ENCODE measurements at regions not wholly inside any gene's neighbourhood (a gene's known extent, or its start where the extent isn't known, plus 50 kb on each side); places are given as distances from the start of the nearest gene placed in this dataset.

DNA sequence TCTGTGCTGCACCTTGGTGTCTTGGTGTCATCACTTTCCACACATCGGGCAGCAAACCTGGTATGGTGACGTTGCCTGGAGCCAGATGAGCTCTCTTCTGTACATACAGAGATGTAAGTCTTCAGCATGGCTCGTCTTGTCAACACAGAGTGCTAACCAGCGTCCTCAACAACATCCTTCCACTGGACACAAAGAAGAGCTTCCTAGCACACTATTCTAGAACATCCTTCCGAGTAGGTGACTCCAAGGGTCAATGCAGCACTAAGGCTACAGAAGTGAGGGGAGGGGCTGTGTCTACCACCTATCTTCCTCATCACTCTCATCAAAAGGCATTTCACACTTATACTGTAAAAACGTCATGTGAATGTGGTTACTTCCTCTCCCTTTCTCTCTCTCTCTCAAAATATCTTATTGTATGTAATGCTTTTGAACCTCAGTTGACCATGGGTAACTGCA lies 108.1 kb upstream of the SLC1A4 start:
- Histone ChIP-seq H3K9me2 (no peaks in the 10 kb centered on the region), H3K4me2 (no peak overlapping the region), H3K4me1 (ENCODE audit: control insufficient read depth in 1 of 2, insufficient read depth in 2 of 2, low read depth in 1 of 2, low read length in 1 of 2) (peaks cover 6 to 13% of the 10 kb centered on the region in 2 experiments; a peak in 2 of 4 replicates), H4K20me1 (ENCODE audit: insufficient read depth) (no peaks in the 10 kb centered on the region), H3K79me2 (ENCODE audit: insufficient read depth) (no peaks in the 10 kb centered on the region), H3F3A (replicated peaks; ENCODE audit: insufficient read depth) (peaks cover 6% of the 10 kb centered on the region), H3K36me3 (replicated peaks in 1 of 2; ENCODE audit: control insufficient read depth in 1 of 2, insufficient read depth in 2 of 2, low read length in 1 of 2) (no peaks in the 10 kb centered on the region), H2AFZ (ENCODE audit: low read depth) (no peak overlapping the region), H3K4me3 (ENCODE audit: low read depth in 2 of 2, low read length in 1 of 2) (no peak overlapping the region), H3K27ac (ENCODE audit: low read depth in 2 of 2, low read length in 1 of 2) (no peak overlapping the region), H3K27me3 (ENCODE audit: insufficient read depth) (no peaks in the 10 kb centered on the region), H3K9me3 (no peaks in the 10 kb centered on the region), H3K9ac (no peak overlapping the region)
- WGBS (ENCODE audit: low lambda C conversion rate): 71% methylated on average over 6 of the region's 6 CpGs
- ChIA-PET CTCF (interaction anchor here (0.6 to 2.3 kb wide), 4 partner anchors 8 to 358 kb away, joined by 3 to 6 read pairs (median 4); no protein-coding TSS in a partner anchor), POLR2A (no interaction called here)
- TF ChIP-seq GATA2 (CRISPR knock-in tag; IDR thresholded peaks at IDR 0.05): no peak
- no peak for TF ChIP-seq EP300 (IDR thresholded peaks at IDR 0.05; ENCODE audit: borderline replicate concordance in 1 of 2, low read depth in 1 of 2, low read length in 1 of 2)
- no peak for TF ChIP-seq TAF1 (IDR thresholded peaks at IDR 0.05; ENCODE audit: borderline replicate concordance, low read depth, low read length)
- TF ChIP-seq RAD21 (IDR thresholded peaks at IDR 0.05; ENCODE audit: low read length): no peak
- no peak for TF ChIP-seq RCOR1 (IDR thresholded peaks at IDR 0.05; ENCODE audit: low read length)
- TF ChIP-seq TCF12 (IDR thresholded peaks at IDR 0.05): no peak
- no peak for TF ChIP-seq FOXJ3 (CRISPR knock-in tag; IDR thresholded peaks at IDR 0.05)
- TF ChIP-seq, protein P1, sequence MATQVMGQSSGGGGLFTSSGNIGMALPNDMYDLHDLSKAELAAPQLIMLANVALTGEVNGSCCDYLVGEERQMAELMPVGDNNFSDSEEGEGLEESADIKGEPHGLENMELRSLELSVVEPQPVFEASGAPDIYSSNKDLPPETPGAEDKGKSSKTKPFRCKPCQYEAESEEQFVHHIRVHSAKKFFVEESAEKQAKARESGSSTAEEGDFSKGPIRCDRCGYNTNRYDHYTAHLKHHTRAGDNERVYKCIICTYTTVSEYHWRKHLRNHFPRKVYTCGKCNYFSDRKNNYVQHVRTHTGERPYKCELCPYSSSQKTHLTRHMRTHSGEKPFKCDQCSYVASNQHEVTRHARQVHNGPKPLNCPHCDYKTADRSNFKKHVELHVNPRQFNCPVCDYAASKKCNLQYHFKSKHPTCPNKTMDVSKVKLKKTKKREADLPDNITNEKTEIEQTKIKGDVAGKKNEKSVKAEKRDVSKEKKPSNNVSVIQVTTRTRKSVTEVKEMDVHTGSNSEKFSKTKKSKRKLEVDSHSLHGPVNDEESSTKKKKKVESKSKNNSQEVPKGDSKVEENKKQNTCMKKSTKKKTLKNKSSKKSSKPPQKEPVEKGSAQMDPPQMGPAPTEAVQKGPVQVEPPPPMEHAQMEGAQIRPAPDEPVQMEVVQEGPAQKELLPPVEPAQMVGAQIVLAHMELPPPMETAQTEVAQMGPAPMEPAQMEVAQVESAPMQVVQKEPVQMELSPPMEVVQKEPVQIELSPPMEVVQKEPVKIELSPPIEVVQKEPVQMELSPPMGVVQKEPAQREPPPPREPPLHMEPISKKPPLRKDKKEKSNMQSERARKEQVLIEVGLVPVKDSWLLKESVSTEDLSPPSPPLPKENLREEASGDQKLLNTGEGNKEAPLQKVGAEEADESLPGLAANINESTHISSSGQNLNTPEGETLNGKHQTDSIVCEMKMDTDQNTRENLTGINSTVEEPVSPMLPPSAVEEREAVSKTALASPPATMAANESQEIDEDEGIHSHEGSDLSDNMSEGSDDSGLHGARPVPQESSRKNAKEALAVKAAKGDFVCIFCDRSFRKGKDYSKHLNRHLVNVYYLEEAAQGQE (IDR thresholded peaks at IDR 0.05; ENCODE audit: low read depth, low read length): no peak
- no peak for TF ChIP-seq USF1 (IDR thresholded peaks at IDR 0.05; ENCODE audit: borderline replicate concordance, low read depth)
- no peak for TF ChIP-seq EZH2phosphoT487 (IDR thresholded peaks at IDR 0.05; ENCODE audit: borderline replicate concordance, low read depth)
- no peak for TF ChIP-seq RXRA (IDR thresholded peaks at IDR 0.05; ENCODE audit: borderline replicate concordance, low read depth)
- TF ChIP-seq ELF1 (IDR thresholded peaks at IDR 0.05): no peak
- no peak for TF ChIP-seq MEF2A (IDR thresholded peaks at IDR 0.05; ENCODE audit: borderline replicate concordance, low read depth)
- TF ChIP-seq FOSL2 (IDR thresholded peaks at IDR 0.05; ENCODE audit: borderline replicate concordance, low read depth): no peak
- no peak for TF ChIP-seq JUND (IDR thresholded peaks at IDR 0.05)
- TF ChIP-seq, protein P2, sequence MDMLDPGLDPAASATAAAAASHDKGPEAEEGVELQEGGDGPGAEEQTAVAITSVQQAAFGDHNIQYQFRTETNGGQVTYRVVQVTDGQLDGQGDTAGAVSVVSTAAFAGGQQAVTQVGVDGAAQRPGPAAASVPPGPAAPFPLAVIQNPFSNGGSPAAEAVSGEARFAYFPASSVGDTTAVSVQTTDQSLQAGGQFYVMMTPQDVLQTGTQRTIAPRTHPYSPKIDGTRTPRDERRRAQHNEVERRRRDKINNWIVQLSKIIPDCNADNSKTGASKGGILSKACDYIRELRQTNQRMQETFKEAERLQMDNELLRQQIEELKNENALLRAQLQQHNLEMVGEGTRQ (IDR thresholded peaks at IDR 0.05; ENCODE audit: borderline replicate concordance, low read depth, low read length): no peak
- no peak for DNase-seq
